Gastroesophageal sphincter (tissue), 3 donors: ENCODE measurements at regions not wholly inside any gene's neighbourhood (a gene's known extent, or its start where the extent isn't known, plus 50 kb on each side); places are given as distances from the start of the nearest gene placed in this dataset.

Experiments
- CTCF ChIP-seq, 4 experiments: fragments of 200-600 bp in 2 of 4; fragments of 450-650 bp in 2 of 4; sonication (generic) in 1 of 4; IDR thresholded peaks; one replicate each; pipeline ENCODE4 v1.5.1; 2017 to 2019; ENCODE audit warnings: antibody characterized with exemption in 4 of 4, mild to moderate bottlenecking in 2 of 4, moderate library complexity in 2 of 4
- EP300 ChIP-seq: sonication (generic); formaldehyde crosslinking; IDR thresholded peaks from one replicate; pipeline ENCODE4 v1.6.1; 2017; ENCODE audit warnings: antibody characterized with exemption, mild to moderate bottlenecking
- POLR2A ChIP-seq, 2 donors: fragments of 450-650 bp; IDR thresholded peaks; one replicate each; pipeline ENCODE4 v1.6.1; 2017; ENCODE audit warnings: antibody characterized with exemption in 2 of 2, mild to moderate bottlenecking in 2 of 2, moderate library complexity in 1 of 2

GRCh38 chr7:138246428-138246827 lies 170.2 kb downstream of the AKR1D1 start:
- no peak for TF ChIP-seq CTCF (IDR thresholded peaks at IDR 0.05)
- TF ChIP-seq EP300, result no peak
- no peak for TF ChIP-seq POLR2A (IDR thresholded peaks at IDR 0.05)
